H1 (cell line): ENCODE measurements at regions not wholly inside any gene's neighbourhood (a gene's known extent, or its start where the extent isn't known, plus 50 kb on each side); places are given as distances from the start of the nearest gene placed in this dataset.

Experiments used
- CTCF ChIA-PET: fragments of 300-600 bp; sonication (Branson Sonifier 250); formaldehyde crosslinking; loops from one replicate; lab custom pipeline; 2021; ENCODE audit not compliant: partially characterized antibody; lab: Charles Lee
- POLR2A ChIA-PET: fragments of 300-600 bp; sonication (Branson Sonifier 250); formaldehyde crosslinking; loops from one replicate; lab custom pipeline; 2021; ENCODE audit warnings: inconsistent platforms; ENCODE audit not compliant: partially characterized antibody; lab: Charles Lee
- DNase-seq, 2 experiments: peaks; one replicate each; pipeline versions ENCODE4 v3.0.0 to v3.0.0-alpha.2; 2010 to 2022; ENCODE audit warnings: low spot score in 2 of 2, low read depth in 1 of 2, mixed read lengths in 1 of 2
- FAIRE-seq: peaks from 2 replicates; lab custom pipeline; 2011; peaks lifted over from hg19 to GRCh38; lab: Jason Lieb, UNC
- H2AFZ ChIP-seq: 2 replicates; pipeline ENCODE4 v1.8.1; 2012; ENCODE audit warnings: low read length, inconsistent platforms
- H2AK5ac ChIP-seq: 2 replicates; pipeline ENCODE4 v1.6.1; 2013; ENCODE audit warnings: low read depth, low read length
- H2BK120ac ChIP-seq: replicated peaks from 2 replicates; pipeline ENCODE3; 2013; ENCODE audit warnings: low read depth, low read length, inconsistent platforms
- H2BK12ac ChIP-seq: 2 replicates; pipeline ENCODE4 v1.6.1; 2013; ENCODE audit warnings: low read depth, low read length
- H2BK15ac ChIP-seq: 2 replicates; pipeline ENCODE4 v1.6.1; 2013; ENCODE audit warnings: low read length
- H2BK20ac ChIP-seq: 2 replicates; pipeline ENCODE4 v1.6.1; 2013; ENCODE audit warnings: low read length
- H2BK5ac ChIP-seq: 2 replicates; pipeline ENCODE4 v1.6.1; 2013; ENCODE audit warnings: low read depth, low read length
- H3K14ac ChIP-seq: 2 replicates; pipeline ENCODE4 v1.6.1; 2013; ENCODE audit warnings: inconsistent platforms; ENCODE audit not compliant: insufficient read length
- H3K18ac ChIP-seq: 2 replicates; pipeline ENCODE4 v1.6.1; 2013; ENCODE audit warnings: low read length; ENCODE audit errors: extremely low read depth
- H3K23ac ChIP-seq: 2 replicates; pipeline ENCODE4 v1.6.1; 2013; ENCODE audit warnings: inconsistent platforms; ENCODE audit not compliant: insufficient read length
- H3K23me2 ChIP-seq: 2 replicates; pipeline ENCODE4 v1.6.1; 2013; ENCODE audit warnings: low read depth, low read length
- H3K27ac ChIP-seq: 2 replicates; pipeline ENCODE4 v1.6.1; 2011; ENCODE audit warnings: low read depth, low read length, inconsistent platforms
- H3K27me3 ChIP-seq, 4 experiments: replicated peaks in 1 of 4; 1 replicate in 1 of 4; 2 replicates in 3 of 4; pipeline versions ENCODE4 v1.6.1 to v1.8.1; 2011 to 2013; ENCODE audit warnings: low read length in 3 of 4, mild to moderate bottlenecking in 3 of 4, inconsistent platforms in 2 of 4, mixed read lengths in 2 of 4, moderate library complexity in 1 of 4; ENCODE audit not compliant: control insufficient read depth in 3 of 4, insufficient read depth in 3 of 4; ENCODE audit errors: extremely low read depth in 1 of 4
- H3K36me3 ChIP-seq, 4 experiments: 2 replicates each; pipeline versions ENCODE4 v1.6.1 to v1.8.1; 2011 to 2013; ENCODE audit warnings: mild to moderate bottlenecking in 4 of 4, low read length in 3 of 4, moderate library complexity in 2 of 4, control low read depth in 1 of 4, inconsistent platforms in 1 of 4; ENCODE audit not compliant: insufficient read depth in 4 of 4, control insufficient read depth in 2 of 4
- H3K4ac ChIP-seq: replicated peaks from 2 replicates; pipeline ENCODE3; 2013; ENCODE audit warnings: low read length, low read depth, mixed read lengths, inconsistent platforms; ENCODE audit not compliant: insufficient read length
- H3K4me1 ChIP-seq, 4 experiments: replicated peaks in 1 of 4; 1 replicate in 1 of 4; 2 replicates in 3 of 4; pipeline versions ENCODE4 v1.6.1 to v1.8.1; 2011 to 2013; ENCODE audit warnings: low read length in 3 of 4, inconsistent platforms in 2 of 4, mixed read lengths in 1 of 4; ENCODE audit not compliant: insufficient read depth in 4 of 4, control insufficient read depth in 3 of 4
- H3K4me2 ChIP-seq, 2 experiments: 2 replicates each; pipeline versions ENCODE4 v1.6.1 to v1.8.1; 2011 to 2013; ENCODE audit warnings: low read depth in 2 of 2, low read length in 2 of 2, control low read depth in 1 of 2, inconsistent platforms in 1 of 2, mild to moderate bottlenecking in 1 of 2; ENCODE audit not compliant: insufficient read depth in 1 of 2
- H3K4me3 ChIP-seq, 4 experiments: fragments of 200-600, 300-600 bp in 1 of 4; sonication (generic), shearing (Covaris generic), sonication (Bioruptor Twin) in 1 of 4; 2 replicates each; pipeline versions ENCODE4 v1.5.1 to v1.8.1; 2011 to 2016; ENCODE audit warnings: low read length in 4 of 4, low read depth in 3 of 4, control low read depth in 2 of 4, inconsistent platforms in 2 of 4, mild to moderate bottlenecking in 2 of 4, mixed read lengths in 1 of 4, moderate library complexity in 1 of 4; ENCODE audit not compliant: insufficient read depth in 2 of 4; ENCODE audit errors: extremely low read depth in 1 of 4
- H3K56ac ChIP-seq: replicated peaks from 2 replicates; pipeline ENCODE3; 2013; ENCODE audit warnings: low read depth, mild to moderate bottlenecking, mixed read lengths, low read length, inconsistent platforms; ENCODE audit not compliant: insufficient read length
- H3K79me1 ChIP-seq: 2 replicates; pipeline ENCODE4 v1.6.1; 2013; ENCODE audit warnings: low read depth, low read length, control low read depth
- H3K79me2 ChIP-seq, 2 experiments: 2 replicates each; pipeline versions ENCODE4 v1.6.1 to v1.8.1; 2012 to 2013; ENCODE audit warnings: low read length in 2 of 2, mild to moderate bottlenecking in 2 of 2, inconsistent platforms in 1 of 2; ENCODE audit not compliant: insufficient read depth in 2 of 2, control insufficient read depth in 1 of 2
- H3K9ac ChIP-seq, 4 experiments: replicated peaks in 1 of 4; 1 replicate in 1 of 4; 2 replicates in 3 of 4; pipeline versions ENCODE4 v1.6.1 to v1.8.1; 2011 to 2013; ENCODE audit warnings: low read depth in 3 of 4, low read length in 3 of 4, control low read depth in 2 of 4, mild to moderate bottlenecking in 2 of 4, moderate library complexity in 2 of 4, inconsistent platforms in 1 of 4; ENCODE audit errors: extremely low read depth in 1 of 4
- H3K9me3 ChIP-seq, 2 experiments: 2 replicates each; pipeline versions ENCODE4 v1.6.1 to v1.8.1; 2012 to 2013; ENCODE audit warnings: mild to moderate bottlenecking in 2 of 2, moderate library complexity in 2 of 2, control low read depth in 1 of 2, inconsistent platforms in 1 of 2, low read depth in 1 of 2, low read length in 1 of 2, mixed read lengths in 1 of 2; ENCODE audit not compliant: insufficient read depth in 2 of 2
- H4K20me1 ChIP-seq, 2 experiments: replicated peaks in 1 of 2; 2 replicates each; pipeline versions ENCODE3 to v1.8.1; 2011 to 2013; ENCODE audit warnings: inconsistent platforms in 2 of 2, low read length in 2 of 2, mild to moderate bottlenecking in 1 of 2; ENCODE audit not compliant: insufficient read depth in 2 of 2, control insufficient read depth in 1 of 2
- H4K5ac ChIP-seq: 2 replicates; pipeline ENCODE4 v1.6.1; 2013; ENCODE audit warnings: low read length, low read depth, mixed read lengths, inconsistent platforms; ENCODE audit not compliant: insufficient read length
- H4K8ac ChIP-seq: 2 replicates; pipeline ENCODE4 v1.8.0; 2013; ENCODE audit warnings: mild to moderate bottlenecking, moderate library complexity, low read length, inconsistent platforms; ENCODE audit not compliant: insufficient read depth; ENCODE audit errors: extremely low read depth
- H4K91ac ChIP-seq: replicated peaks from 2 replicates; pipeline ENCODE3; 2013; ENCODE audit warnings: low read length, mixed read lengths, inconsistent platforms; ENCODE audit not compliant: insufficient read length
- JUND ChIP-seq: IDR thresholded peaks from 2 replicates; pipeline ENCODE4 v1.6.1; 2011; ENCODE audit warnings: mild to moderate bottlenecking, improper control_type of control experiment, low read length
- POU5F1 ChIP-seq: IDR thresholded peaks from 2 replicates; pipeline ENCODE4 v1.6.1; 2011; ENCODE audit warnings: low read depth, mild to moderate bottlenecking, low read length, moderate library complexity
- RAD21 ChIP-seq, 2 experiments: IDR thresholded peaks in 1 of 2; conservative IDR thresholded peaks in 1 of 2; 2 replicates each; pipeline ENCODE4 v1.6.1; 2011; ENCODE audit warnings: low read depth in 2 of 2, low read length in 2 of 2, improper control_type of control experiment in 1 of 2, inconsistent platforms in 1 of 2, mild to moderate bottlenecking in 1 of 2, moderate library complexity in 1 of 2
- SIN3A ChIP-seq, 2 experiments: IDR thresholded peaks in 1 of 2; conservative IDR thresholded peaks in 1 of 2; 2 replicates each; pipeline ENCODE4 v1.6.1; 2011 to 2012; ENCODE audit warnings: low read length in 2 of 2, improper control_type of control experiment in 1 of 2, low read depth in 1 of 2, mild to moderate bottlenecking in 1 of 2
- TBP ChIP-seq: IDR thresholded peaks from 2 replicates; pipeline ENCODE4 v1.6.1; 2011; ENCODE audit warnings: low read depth, low read length, improper control_type of control experiment
- WGBS, 2 experiments: shearing (Covaris generic) in 1 of 2; methylation state at CpG; one replicate each; pipeline versions ENCODE4 v1.1.6 to v1.1.7; 2013 to 2015; ENCODE audit warnings: low lambda C conversion rate in 2 of 2, mixed read lengths in 2 of 2, inconsistent platforms in 1 of 2, low coverage in 1 of 2, missing lambda C conversion rate in 1 of 2; ENCODE audit not compliant: insufficient replicate concordance in 2 of 2, insufficient coverage in 1 of 2, insufficient read length in 1 of 2; ENCODE audit errors: extremely low coverage in 1 of 2, missing lambda C conversion rate in 1 of 2; 5-methylcytosine and 5-hydroxymethylcytosine counted together
- TF ChIP-seq, protein P1 (sequence below), 3 experiments: IDR thresholded peaks; 1 replicate in 2 of 3; 2 replicates in 1 of 3; pipeline versions ENCODE4 v1.5.1 to v1.6.1; 2011; ENCODE audit warnings: low read length in 3 of 3, mild to moderate bottlenecking in 3 of 3, inconsistent platforms in 2 of 3, low read depth in 1 of 3, moderate library complexity in 1 of 3; ENCODE audit not compliant: insufficient read depth in 1 of 3; ENCODE audit errors: control extremely low read depth in 1 of 3

DNA sequence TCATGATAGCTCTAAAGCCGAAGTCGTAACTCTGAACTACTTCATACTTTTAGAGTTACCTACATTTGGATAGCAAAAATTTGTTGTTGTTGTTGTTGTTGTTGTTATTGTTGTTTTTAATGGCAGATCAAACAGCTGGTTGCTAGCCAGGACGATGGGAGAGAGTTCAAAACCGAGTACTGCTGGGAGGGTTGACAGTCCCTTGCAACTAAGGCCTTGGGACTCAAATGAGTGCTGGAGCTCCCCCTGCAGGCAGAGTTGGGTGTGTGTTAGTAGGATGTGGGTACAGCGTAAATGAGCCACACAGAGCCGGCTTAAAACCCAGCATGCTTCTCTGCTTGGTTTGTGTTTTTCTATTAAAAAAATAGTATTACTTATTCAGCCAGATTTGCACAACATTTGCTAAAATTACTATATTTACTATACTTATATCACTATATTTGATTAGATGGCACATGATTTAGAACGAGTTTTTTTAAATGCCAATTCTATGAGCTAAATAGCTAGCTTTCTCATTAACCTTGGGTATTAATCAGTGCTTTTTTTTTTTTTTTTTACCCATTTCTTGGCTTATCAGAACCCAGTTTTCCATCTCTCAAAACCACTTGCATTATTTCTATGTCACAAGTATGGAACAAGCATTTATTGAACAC is 129.2 kb upstream of the SYT6 start:
- H3K27ac ChIP-seq, result no peak overlapping the region

More for the DNA sequence above, 129.2 kb upstream of the SYT6 start:
- no peak overlapping the region for H2BK15ac ChIP-seq
- no peaks in the 10 kb centered on the region for H3K79me2 ChIP-seq
- H3K4me1 ChIP-seq, result peaks cover 0 to 9% (median 2%) of the 10 kb centered on the region in 4 experiments; a peak in 3 of 7 replicates
- H4K20me1 ChIP-seq, result no peaks in the 10 kb centered on the region
- FAIRE-seq (peak; percentile 97), DNase-seq (peak; percentile 70 to 93)
- H3K79me1 ChIP-seq, result no peaks in the 10 kb centered on the region
- H4K5ac ChIP-seq, result no peak overlapping the region
- H3K36me3 ChIP-seq, result no peaks in the 10 kb centered on the region
- POLR2A ChIA-PET, result interaction anchor here (1.0 to 1.7 kb wide), 4 partner anchors 63 to 306 kb away, joined by 3 to 7 read pairs (median 3); no protein-coding TSS in a partner anchor
- H2AK5ac ChIP-seq, result no peak overlapping the region
- WGBS, 2 experiments, result 53% methylated on average over 7 of the region's 7 CpGs; no CpG with 5 or more reads in 1 of the 2 experiments
- no peak overlapping the region for H4K91ac ChIP-seq
- H3K4ac ChIP-seq, result no peak overlapping the region
- H3K23ac ChIP-seq, result no peak overlapping the region
- 0 out of 4 replicates have a peak, but pooled peaks of 1 of the 2 experiments have one; percentile 32 for TF ChIP-seq SIN3A (conservative IDR thresholded peaks at IDR 0.05 in 1 of 2, IDR thresholded peaks at IDR 0.05 in 1 of 2; ENCODE audit: low read depth in 1 of 2, low read length in 2 of 2)
- no peak for TF ChIP-seq JUND
- TF ChIP-seq, protein P1, sequence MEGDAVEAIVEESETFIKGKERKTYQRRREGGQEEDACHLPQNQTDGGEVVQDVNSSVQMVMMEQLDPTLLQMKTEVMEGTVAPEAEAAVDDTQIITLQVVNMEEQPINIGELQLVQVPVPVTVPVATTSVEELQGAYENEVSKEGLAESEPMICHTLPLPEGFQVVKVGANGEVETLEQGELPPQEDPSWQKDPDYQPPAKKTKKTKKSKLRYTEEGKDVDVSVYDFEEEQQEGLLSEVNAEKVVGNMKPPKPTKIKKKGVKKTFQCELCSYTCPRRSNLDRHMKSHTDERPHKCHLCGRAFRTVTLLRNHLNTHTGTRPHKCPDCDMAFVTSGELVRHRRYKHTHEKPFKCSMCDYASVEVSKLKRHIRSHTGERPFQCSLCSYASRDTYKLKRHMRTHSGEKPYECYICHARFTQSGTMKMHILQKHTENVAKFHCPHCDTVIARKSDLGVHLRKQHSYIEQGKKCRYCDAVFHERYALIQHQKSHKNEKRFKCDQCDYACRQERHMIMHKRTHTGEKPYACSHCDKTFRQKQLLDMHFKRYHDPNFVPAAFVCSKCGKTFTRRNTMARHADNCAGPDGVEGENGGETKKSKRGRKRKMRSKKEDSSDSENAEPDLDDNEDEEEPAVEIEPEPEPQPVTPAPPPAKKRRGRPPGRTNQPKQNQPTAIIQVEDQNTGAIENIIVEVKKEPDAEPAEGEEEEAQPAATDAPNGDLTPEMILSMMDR (IDR thresholded peaks at IDR 0.05; ENCODE audit: control extremely low read depth in 1 of 3, insufficient read depth in 1 of 3, low read depth in 1 of 3, low read length in 3 of 3), result peak; percentile 86 to 95 (median 93)
- TF ChIP-seq POU5F1, result no peak
- peak; percentile 25; the same call in 1 of the 2 replicates for TF ChIP-seq TBP
- peak; percentile 90 to 95 for TF ChIP-seq RAD21 (IDR thresholded peaks at IDR 0.05 in 1 of 2, conservative IDR thresholded peaks at IDR 0.05 in 1 of 2; ENCODE audit: low read depth in 2 of 2, low read length in 2 of 2)
- CTCF ChIA-PET, result interaction anchor here (0.6 to 3.7 kb wide), 64 partner anchors 9 to 1984 kb away, joined by 3 to 32 read pairs (median 6); partner anchors contain the start of genes OLFML3 and SYT6
- H3K9me3 ChIP-seq, result no peaks in the 10 kb centered on the region
- no peak overlapping the region for H2BK120ac ChIP-seq
- no peak overlapping the region for H2AFZ ChIP-seq
- H3K56ac ChIP-seq, result no peak overlapping the region
- no peak overlapping the region for H3K4me3 ChIP-seq
- H3K23me2 ChIP-seq, result no peaks in the 10 kb centered on the region
- H3K9ac ChIP-seq, result no peak overlapping the region
- no peak overlapping the region for H3K18ac ChIP-seq
- no peak overlapping the region for H2BK5ac ChIP-seq
- H2BK20ac ChIP-seq, result no peak overlapping the region
- H3K27me3 ChIP-seq, result no peaks in the 10 kb centered on the region
- H2BK12ac ChIP-seq, result no peak overlapping the region
- H4K8ac ChIP-seq, result no peak overlapping the region
- H3K4me2 ChIP-seq, result no peak overlapping the region
- H3K14ac ChIP-seq, result no peak overlapping the region
